ENCODE measurements at regions not wholly inside any gene's neighbourhood (a gene's known extent, or its start where the extent isn't known, plus 50 kb on each side); places are given as distances from the start of the nearest gene placed in this dataset.

- 67% methylated on average over 6 of the region's 6 CpGs for WGBS
- Histone ChIP-seq H3K4me1 (ENCODE audit: control insufficient read depth in 4 of 4, insufficient read depth in 4 of 4, low read length in 3 of 4) (no peaks in the 10 kb centered on the region), H3K27me3 (ENCODE audit: control insufficient read depth in 4 of 4, insufficient read depth in 4 of 4, low read length in 3 of 4) (peaks cover 0 to 5% (median 0%) of the 10 kb centered on the region in 4 donors), H3K36me3 (ENCODE audit: control insufficient read depth in 4 of 4, insufficient read depth in 3 of 4, low read depth in 1 of 4, low read length in 3 of 4) (no peaks in the 10 kb centered on the region), H3K4me3 (ENCODE audit: low read depth in 1 of 3, low read length in 3 of 3) (no peak overlapping the region), H3K9me3 (ENCODE audit: control insufficient read depth in 4 of 4, low read length in 3 of 4) (no peaks in the 10 kb centered on the region), H3K9ac (ENCODE audit: low read depth in 1 of 2, low read length in 2 of 2) (no peak overlapping the region), H3K27ac (ENCODE audit: low read depth in 1 of 2, low read length in 2 of 2) (no peak overlapping the region)
- TF ChIP-seq FOXA1 (IDR thresholded peaks at IDR 0.05) (no peak), YY1 (IDR thresholded peaks at IDR 0.05) (no peak), EGR1 (IDR thresholded peaks at IDR 0.05; ENCODE audit: low read depth in 2 of 2) (no peak), FOXA2 (IDR thresholded peaks at IDR 0.05) (no peak), TAF1 (conservative IDR thresholded peaks at IDR 0.05) (no peak), RXRA (IDR thresholded peaks at IDR 0.05) (no peak), GABPA (IDR thresholded peaks at IDR 0.05 in 1 of 2, conservative IDR thresholded peaks at IDR 0.05 in 1 of 2) (no peak), RAD21 (IDR thresholded peaks at IDR 0.05) (no peak), NR2F2 (IDR thresholded peaks at IDR 0.05) (no peak), CTCF (IDR thresholded peaks at IDR 0.05; ENCODE audit: low read depth, low read length, missing input control) (no peak), HNF4G (IDR thresholded peaks at IDR 0.05) (no peak), JUND (IDR thresholded peaks at IDR 0.05) (no peak), ZBTB33 (IDR thresholded peaks at IDR 0.05) (no peak), HNF4A (conservative IDR thresholded peaks at IDR 0.05) (no peak), ATF3 (IDR thresholded peaks at IDR 0.05) (no peak), REST (IDR thresholded peaks at IDR 0.05) (no peak), SP1 (IDR thresholded peaks at IDR 0.05) (no peak)
- no peak for DNase-seq (ENCODE audit: low spot score)
These were observed 189.7 kb downstream of the CENPF start for GRCh38 chr1:214792527-214793186.

Measured in liver (tissue), 8 donors.